NCI-H345 (cell line): ENCODE measurements at regions not wholly inside any gene's neighbourhood (a gene's known extent, or its start where the extent isn't known, plus 50 kb on each side); places are given as distances from the start of the nearest gene placed in this dataset.

Experiments
- DNase-seq: peaks from one replicate; lab custom pipeline; 2025; lab: John Stamatoyannopoulos, UW

GRCh38 chr18:40789286-40789685 lies 1165.7 kb upstream of the PIK3C3 start:
- DNase-seq, result no peak

DNA sequence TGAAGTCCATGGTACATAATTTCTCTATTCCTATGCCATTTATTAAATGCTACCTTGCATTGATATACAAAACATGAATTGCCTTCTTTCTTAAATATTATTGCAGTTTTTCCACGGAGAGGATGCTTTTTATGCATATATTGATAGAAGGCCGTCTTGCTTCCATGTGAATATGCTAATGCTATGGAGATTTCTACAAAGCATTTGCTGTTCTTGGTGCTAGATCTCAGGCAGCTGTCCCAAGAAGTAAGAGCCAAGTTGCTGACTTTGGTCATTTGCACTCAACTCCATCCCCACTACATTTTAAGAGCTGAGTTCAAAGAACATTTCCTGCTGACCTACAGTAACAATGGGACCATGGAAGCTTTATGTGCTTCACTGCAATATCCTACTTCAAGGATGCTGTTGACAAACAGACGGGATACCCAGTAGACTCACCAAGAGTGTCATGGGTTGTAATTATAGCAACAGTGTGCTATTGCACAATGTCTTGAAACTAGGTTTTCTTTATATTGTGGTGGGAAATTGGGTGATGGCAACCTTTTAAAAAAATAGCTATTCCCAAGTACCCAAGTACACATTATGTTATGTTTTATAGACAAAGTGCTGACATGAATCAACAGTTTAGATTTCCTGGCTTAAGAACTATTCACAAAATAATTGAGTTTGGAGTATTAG lies 1172.4 kb upstream of the PIK3C3 start:
- DNase-seq, result no peak

DNA sequence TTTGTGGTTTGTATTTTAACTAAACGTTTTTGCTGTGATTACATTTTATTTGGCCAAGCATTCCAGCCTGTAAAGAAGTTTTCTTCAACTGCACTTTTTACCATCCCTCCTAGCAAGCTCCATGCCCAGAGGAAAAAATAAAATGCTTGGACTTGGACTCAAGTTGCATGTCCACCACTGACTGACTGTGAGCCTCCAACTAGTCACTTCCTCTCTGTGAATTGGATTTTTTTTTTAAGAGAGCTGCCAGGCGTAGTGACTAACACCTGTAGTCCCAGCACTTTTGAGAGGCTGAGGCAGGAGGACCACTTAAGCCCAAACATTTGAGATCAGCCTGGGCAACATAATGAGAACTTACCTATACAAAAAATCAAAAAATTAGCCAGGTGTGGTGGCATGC lies 1185.2 kb upstream of the PIK3C3 start:
- DNase-seq, result no peak

- DNase-seq, result no peak
Measured at GRCh38 chr18:40760251-40760650, 1194.8 kb upstream of the PIK3C3 start.

DNA sequence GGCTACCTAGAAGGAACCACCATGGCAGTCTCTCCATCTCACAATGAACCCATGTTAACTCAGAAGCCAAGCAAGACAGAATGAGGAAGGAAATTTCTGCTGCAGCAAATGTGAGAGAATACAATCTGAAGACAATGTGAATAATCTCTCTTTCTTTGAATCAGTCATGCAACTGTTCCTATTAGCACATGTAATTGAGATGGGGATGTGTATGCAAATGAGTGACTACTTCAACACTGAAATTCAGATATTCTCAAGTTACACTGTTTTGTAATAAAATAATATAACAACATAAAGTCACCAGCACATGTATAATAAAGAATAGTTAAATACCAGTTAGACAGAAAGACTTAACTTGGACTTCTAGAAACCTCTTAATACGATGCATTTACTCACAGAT lies 1200.6 kb upstream of the PIK3C3 start:
- DNase-seq, result no peak

- no peak for DNase-seq
Measured at GRCh38 chr18:40752316-40752715, 1202.7 kb upstream of the PIK3C3 start.

- no peak for DNase-seq
Measured at GRCh38 chr18:40751186-40751585, 1203.8 kb upstream of the PIK3C3 start.

DNA sequence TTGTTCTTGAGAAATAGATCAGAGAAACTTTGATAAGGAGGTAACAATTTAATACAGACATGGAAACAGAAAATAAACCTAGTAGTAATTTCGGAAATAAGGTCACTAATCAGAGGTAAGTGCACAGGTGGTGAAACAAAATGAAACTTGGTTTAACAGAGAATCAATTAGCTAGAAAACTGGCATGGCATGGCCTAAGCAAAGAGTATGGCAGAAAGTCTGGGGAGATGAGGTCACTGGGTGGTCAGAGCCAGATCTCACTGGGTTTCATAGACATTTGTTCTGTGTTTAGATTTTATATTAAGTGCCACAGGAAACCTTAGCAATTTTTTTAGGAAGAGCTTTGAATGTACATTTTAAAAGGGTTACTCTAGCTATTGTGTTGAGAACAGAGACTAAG lies 1216.0 kb upstream of the PIK3C3 start:
- DNase-seq, result no peak

DNA sequence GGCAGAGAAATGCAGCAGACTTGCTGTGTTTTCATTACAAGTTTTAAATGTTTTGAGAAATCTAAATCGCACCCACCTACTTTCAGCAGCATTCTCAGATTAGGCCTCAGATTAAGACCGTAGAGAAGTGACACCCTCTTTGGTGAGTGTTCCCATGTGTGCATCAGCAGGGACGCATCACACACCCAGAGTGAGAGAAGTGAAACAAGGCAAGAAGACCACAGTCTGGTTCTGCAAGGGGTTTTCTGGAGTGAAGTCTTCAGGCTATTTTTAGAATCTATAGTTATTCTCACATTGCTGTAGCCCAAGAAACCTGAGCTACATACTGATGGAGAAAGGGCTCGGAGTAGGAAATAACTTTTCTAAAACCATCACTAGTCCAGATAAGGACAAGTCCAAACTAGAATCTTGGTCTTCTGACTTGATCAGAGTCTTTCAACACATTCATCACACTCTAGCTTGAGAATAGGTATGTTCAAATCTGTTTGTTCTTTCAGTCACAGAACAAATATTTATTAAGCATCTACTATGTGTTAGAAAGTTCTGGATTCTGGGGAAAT lies 1216.6 kb upstream of the PIK3C3 start:
- DNase-seq, result no peak

- DNase-seq, result no peak
Measured at GRCh38 chr18:40708726-40709125, 1246.3 kb upstream of the PIK3C3 start.

DNA sequence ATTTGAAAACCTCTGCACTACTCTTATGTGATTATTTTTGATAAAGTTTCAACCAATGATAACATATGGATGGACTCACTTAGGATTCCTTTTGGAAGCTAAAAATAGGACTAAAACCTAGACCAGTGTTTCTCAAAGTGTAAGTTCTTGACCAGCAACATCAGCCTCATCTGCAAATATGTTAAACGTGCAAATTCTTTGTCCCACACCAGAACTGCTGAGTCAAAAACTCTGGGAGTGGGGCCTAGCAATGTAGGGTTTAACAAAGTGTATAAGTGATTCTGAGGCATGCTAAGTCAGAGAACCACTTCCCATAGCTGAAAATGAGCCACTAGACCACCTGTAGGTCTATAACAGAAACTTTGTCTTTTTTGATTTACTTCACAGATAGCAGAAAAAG lies 1247.2 kb upstream of the PIK3C3 start:
- no peak for DNase-seq

- no peak for DNase-seq
Measured at GRCh38 chr18:40698129-40698528, 1256.9 kb upstream of the PIK3C3 start.

- DNase-seq, result no peak
Measured at GRCh38 chr18:40695526-40695925, 1259.5 kb upstream of the PIK3C3 start.

- no peak for DNase-seq
Measured at GRCh38 chr18:40692871-40693270, 1262.2 kb upstream of the PIK3C3 start.

- no peak for DNase-seq
Measured at GRCh38 chr18:40690062-40690461, 1265.0 kb upstream of the PIK3C3 start.

- DNase-seq, result no peak
Measured at GRCh38 chr18:40687399-40687798, 1267.6 kb upstream of the PIK3C3 start.

GRCh38 chr18:40686836-40687235 lies 1268.2 kb upstream of the PIK3C3 start:
- DNase-seq, result no peak

GRCh38 chr18:40685219-40685618 lies 1269.8 kb upstream of the PIK3C3 start:
- DNase-seq, result no peak

GRCh38 chr18:40678318-40678717 lies 1276.7 kb upstream of the PIK3C3 start:
- no peak for DNase-seq

DNA sequence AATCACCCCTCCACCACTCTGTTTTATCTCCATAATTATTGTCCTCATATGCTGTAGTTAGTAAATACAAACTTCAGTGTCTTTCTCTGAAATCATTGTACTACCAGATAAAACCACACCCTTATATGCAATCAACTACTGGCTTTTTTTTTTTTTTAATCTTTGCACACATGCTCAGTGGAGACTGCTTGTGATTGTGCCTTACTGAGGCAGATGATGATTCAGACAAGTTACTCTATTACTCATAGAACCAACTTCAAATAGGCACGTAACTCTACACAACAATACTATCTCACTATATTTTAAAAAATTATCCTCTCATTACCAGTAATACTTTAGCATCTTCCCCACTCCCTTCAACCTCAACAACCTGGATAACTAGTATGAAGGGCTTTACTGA lies 1278.4 kb upstream of the PIK3C3 start:
- no peak for DNase-seq

DNA sequence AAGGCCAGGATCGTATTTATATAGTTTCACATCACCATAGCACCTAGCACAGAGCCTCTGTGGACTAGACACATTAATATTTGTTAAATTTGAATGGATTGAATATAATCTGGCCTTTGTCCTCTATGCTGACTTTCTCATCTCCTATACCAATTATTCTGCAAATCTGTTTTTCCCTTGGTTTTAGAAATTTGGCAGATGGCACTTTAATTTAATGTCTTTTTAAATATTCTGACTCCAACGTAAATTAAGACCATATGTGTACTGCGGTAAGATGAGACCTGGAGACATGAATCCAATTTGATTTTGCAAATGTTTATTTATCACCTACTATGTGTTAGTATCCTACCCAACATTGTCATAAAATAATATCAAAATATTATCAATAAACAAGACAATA lies 1281.9 kb upstream of the PIK3C3 start:
- no peak for DNase-seq

DNA sequence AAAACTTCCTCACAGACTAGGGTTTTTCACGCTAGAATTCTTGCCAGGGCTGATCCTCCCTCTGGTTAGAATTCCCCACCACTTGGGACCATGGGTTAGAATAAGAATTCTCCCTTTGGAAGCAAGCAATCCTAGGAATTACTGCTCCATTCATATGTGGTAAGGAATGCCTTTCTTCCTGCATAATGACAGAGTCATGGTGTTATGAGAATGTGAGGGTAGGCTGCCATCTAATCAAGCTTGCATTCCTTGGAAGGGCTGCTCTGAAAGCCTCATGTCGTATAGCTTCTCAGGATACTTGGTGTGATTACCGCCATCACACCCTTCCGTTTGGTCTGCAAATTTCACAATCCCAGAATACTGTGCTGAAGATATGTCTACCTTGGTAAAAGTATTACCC lies 1282.4 kb upstream of the PIK3C3 start:
- DNase-seq, result no peak

DNA sequence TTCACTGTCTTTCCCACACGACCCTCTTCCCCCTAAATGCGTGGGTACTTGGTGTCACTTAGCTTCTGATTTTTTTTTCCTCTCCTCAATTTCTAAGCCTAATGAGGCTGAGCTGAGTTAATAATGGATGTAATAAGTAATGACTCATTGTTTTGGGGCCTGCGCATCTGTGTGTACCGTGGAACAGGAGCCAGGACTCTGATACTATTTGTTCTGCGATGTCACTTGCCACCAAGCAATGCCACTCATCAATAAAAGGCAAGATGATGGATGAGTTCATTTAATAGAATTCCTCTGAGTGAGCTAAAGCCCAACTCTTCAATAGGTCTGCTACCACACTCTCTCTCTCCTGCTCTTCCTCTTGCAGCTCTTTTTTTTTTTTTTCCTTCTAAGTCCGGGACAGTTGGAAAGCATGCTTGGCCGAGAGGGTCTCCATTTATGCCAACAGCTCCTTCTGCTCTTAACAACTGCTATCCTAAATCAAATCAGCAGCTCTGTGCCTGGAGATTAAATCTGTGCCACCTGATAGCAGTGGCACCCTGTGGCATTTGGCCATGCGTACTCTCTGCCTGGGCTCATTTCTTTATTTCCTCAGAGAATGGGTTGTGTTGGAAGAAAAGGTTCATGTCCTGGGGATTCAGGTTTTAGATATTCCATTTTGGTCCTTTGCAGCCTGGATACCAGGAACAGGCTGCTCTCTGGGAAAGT lies 1284.2 kb upstream of the PIK3C3 start:
- DNase-seq, result no peak
